ENCODE measurements at regions not wholly inside any gene's neighbourhood (a gene's known extent, or its start where the extent isn't known, plus 50 kb on each side); places are given as distances from the start of the nearest gene placed in this dataset.

DNA sequence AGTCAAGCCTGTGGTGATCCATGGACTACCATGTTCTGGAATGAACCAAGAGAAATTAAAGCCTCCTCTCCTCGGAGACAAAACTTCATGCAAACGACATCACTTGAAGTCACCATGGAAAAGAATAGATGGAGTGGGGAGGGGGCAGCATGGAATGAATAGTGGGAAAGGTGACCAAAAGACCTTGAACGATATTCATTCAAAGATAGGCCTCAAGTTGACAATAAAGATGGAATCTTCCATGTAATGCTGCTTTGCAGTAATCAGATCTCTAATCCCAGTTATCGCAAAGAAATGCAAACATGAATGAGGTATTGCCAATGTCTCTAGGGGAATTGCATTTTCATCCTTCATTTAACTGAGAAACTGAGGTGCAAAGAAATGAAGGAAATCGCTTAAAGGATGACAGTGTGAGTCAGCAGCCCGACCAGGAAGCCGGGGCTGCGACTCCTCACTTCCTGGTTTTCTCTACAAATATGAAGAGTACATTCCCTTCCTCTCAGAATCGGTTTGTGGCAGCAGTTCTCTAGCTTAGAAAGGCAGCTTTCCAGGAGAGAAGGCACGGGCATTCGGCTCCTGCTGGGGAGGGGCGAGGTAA lies 65.6 kb upstream of the RREB1 start (continued):
- TF ChIP-seq, protein P1, sequence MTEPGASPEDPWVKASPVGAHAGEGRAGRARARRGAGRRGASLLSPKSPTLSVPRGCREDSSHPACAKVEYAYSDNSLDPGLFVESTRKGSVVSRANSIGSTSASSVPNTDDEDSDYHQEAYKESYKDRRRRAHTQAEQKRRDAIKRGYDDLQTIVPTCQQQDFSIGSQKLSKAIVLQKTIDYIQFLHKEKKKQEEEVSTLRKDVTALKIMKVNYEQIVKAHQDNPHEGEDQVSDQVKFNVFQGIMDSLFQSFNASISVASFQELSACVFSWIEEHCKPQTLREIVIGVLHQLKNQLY (CRISPR knock-in tag; conservative IDR thresholded peaks at IDR 0.05) = no peak
- TF ChIP-seq BHLHE40 (IDR thresholded peaks at IDR 0.05; ENCODE audit: low read length) (no peak), SETDB1 (IDR thresholded peaks at IDR 0.05; ENCODE audit: low read length) (no peak), POLR3G (IDR thresholded peaks at IDR 0.05; ENCODE audit: extremely low read depth, insufficient read length, insufficient replicate concordance) (no peak), ZNF165 (CRISPR knock-in tag; IDR thresholded peaks at IDR 0.05; ENCODE audit: borderline replicate concordance) (no peak), NFRKB (IDR thresholded peaks at IDR 0.05; ENCODE audit: low read depth) (0 out of 2 replicates have a peak, but pooled peaks have one; percentile 63), ZNF766 (CRISPR knock-in tag; conservative IDR thresholded peaks at IDR 0.05) (peak; percentile 24), ETV1 (tag; conservative IDR thresholded peaks at IDR 0.05; ENCODE audit: low read depth) (peak; percentile 41; the same call in 1 of the 2 replicates), CHD4 (IDR thresholded peaks at IDR 0.05; ENCODE audit: insufficient read depth, insufficient replicate concordance, low read depth, low read length, poor library complexity, severe bottlenecking) (no peak), PTRF (tag; IDR thresholded peaks at IDR 0.05) (peak; percentile 69), HDAC8 (tag; IDR thresholded peaks at IDR 0.05) (0 out of 2 replicates have a peak, but pooled peaks have one; percentile 37), SMARCA4 (IDR thresholded peaks at IDR 0.05) (no peak; the same call in 1 of the 2 replicates), CBFA2T2 (conservative IDR thresholded peaks at IDR 0.05) (no peak), ZNF354B (CRISPR knock-in tag; IDR thresholded peaks at IDR 0.05) (no peak), E2F4 (CRISPR knock-in tag; IDR thresholded peaks at IDR 0.05; ENCODE audit: low read depth) (no peak), EZH2 (IDR thresholded peaks at IDR 0.05; ENCODE audit: borderline replicate concordance, low read depth, low read length) (no peak), ZFP91 (CRISPR knock-in tag; IDR thresholded peaks at IDR 0.05) (no peak), MYC (IDR thresholded peaks at IDR 0.05; ENCODE audit: low read depth, low read length) (no peak), MYC (CRISPR knock-in tag; IDR thresholded peaks at IDR 0.05; ENCODE audit: borderline replicate concordance, low read depth) (peak; percentile 49; the same call in 1 of the 2 replicates), FOXK2 (conservative IDR thresholded peaks at IDR 0.05 in 1 of 2, IDR thresholded peaks at IDR 0.05 in 1 of 2; ENCODE audit: low read depth in 2 of 2) (0 out of 4 replicates have a peak, but pooled peaks of 1 of the 2 experiments have one; percentile 23), FOSL1 (tag; conservative IDR thresholded peaks at IDR 0.05) (peak; percentile 52; the same call in 1 of the 2 replicates), RBM14 (IDR thresholded peaks at IDR 0.05; ENCODE audit: borderline replicate concordance, insufficient read depth, low read depth, low read length) (no peak), ZNF232 (CRISPR knock-in tag; IDR thresholded peaks at IDR 0.05) (no peak)

All from K562 (cell line).